GM18870 (cell line): ENCODE measurements at regions not wholly inside any gene's neighbourhood (a gene's known extent, or its start where the extent isn't known, plus 50 kb on each side); places are given as distances from the start of the nearest gene placed in this dataset.
"Not testable (repeated sequence)": the region's sequence is repeated elsewhere in the genome, so short reads cannot be mapped to it uniquely, and the experiment has no call there.

Experiments
- ATAC-seq: cut with Tn5 transposase; IDR thresholded peaks from one replicate; pipeline ENCODE4 v1.9.1; 2021; ENCODE audit warnings: moderate library complexity; ENCODE audit not compliant: unreplicated experiment

DNA sequence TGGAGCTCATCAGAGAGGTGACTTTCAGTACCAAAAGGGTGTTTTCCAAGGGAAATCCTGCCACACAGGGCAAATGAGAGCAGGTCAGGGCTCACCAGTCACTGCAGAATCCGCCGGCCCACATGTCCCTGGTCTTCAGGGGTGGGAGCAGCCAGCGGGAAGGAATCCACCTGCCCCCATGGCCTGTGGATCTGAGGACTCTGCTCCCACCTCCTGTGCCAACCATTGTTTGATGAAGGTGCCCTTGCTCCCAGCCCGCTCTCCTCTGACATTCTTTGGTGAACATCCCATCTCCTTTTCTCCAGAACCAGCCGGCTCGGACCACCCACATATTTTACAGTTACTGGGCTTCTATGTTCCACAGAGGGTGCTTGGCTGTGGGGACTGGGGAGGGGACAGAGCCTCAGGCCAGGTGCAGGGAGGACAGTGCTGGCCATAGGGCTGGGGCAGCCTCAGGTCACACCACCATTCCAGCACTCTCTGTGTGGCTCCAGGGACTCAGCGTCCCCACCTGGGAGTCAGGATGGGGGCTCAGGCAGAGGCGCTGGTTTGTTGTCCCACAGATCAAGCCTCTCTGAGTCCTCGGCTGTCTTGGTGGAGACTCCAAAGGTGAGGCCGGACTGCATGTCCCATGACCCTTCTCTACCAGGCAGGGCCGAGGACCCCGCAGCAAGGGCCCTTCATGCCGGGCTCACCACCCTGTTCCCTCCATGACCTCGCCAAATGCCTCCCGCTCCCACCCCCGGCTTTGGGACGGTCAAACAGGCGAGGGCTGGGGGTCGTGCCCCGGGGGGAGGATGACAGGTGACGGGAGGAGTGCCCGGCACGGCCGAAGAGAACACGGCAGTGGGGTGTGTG, 183.2 kb upstream of the ZNF469 start:
- ATAC-seq, result not testable (repeated sequence)

DNA sequence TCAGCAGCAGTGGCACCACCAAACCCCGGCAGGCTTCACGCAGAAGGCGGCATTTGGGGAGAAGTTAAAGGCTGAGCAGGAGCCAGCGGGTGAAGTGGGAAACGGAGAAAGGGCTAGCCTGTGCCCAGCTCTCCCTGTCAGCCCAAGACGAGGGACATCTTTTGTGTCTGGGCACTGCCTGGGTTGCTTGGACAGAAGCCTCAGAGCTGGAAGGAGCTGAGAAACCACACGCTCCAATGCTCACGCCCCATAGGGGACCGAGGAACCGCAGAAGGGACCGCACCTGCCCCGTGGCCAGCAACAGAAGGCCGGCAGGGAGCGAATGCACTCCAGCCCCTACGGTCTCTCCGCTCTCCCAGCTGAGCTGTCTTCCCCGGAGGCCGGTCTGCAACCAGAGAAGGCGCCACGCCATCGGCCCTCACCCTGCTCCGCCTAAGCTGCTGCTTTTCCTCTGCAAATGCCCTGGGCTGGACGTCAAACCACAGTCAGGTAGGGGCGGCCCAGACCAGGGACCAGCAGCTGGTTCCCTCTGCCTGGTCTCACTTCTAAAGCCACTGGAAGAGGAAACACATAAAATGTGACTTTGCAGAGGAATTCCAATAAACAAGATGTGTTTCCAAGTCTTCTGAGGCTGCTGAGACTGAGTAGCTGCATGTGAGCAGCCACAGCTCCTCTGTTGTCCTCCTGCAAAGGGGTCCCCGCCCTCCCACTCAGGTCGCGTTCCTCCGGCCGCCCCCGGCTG, 182.4 kb upstream of the ZNF469 start:
- not testable (repeated sequence) for ATAC-seq

DNA sequence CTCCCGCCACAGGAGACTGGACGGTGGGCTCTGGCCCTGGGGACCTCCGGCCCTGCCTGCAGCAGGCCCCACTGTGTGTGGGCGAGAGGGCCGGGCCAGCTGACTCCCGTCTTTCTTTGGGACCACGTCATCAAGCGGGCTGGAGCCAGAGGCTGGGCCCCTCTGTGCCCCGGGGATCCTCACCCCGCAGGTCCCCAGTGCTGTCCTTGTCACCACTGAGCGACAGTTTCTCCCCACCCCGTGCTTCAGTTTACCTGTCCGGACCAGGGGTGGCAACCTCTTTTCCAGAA, 181.9 kb upstream of the ZNF469 start:
- ATAC-seq, result no peak

DNA sequence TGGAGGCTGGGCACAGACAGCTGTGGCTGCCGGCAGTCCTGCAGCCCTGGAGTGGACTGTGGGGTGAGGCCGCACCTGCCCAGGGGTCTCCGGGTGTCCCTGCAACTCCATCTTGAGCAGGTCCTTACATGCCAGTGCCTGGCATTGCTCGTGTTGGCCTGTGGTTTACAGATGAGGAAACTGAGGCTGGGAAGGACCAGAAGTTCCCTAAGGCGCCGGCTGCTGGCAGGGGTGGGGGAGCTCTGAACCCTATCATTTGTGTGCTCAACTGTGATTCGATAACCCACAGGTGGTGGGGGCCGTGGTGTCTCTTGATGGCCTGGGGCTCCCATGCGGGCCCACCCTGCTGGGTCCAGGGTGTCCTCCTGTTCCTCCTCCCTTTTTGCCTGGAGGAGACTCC, 181.1 kb upstream of the ZNF469 start:
- ATAC-seq, result not testable (repeated sequence)

DNA sequence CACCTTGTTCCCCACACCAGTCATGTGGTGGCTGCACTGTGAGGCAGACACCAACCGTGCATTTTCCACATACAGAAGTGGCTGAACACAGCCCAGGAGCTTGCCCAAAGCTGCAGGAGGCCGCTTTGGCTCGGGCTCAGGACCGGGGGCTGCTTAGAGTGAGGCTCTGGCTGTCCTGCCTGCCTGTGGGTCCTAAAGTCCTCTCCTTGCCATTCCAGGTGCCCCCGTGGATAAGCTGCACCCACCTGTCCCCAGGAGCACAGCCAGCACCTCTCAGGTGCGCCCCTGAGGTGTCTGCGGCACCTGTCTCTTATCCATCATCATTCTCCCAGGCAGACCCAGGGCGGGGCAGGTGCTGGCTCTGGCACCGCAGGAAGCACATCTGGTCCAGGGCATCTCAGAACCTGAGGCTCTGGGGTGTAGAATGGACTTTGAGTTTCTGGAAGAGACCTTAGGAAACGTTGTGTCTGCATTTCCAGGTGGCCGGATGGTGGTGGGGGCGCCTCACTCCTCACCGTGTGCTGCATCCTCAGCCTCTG, 180.5 kb upstream of the ZNF469 start:
- no peak for ATAC-seq

DNA sequence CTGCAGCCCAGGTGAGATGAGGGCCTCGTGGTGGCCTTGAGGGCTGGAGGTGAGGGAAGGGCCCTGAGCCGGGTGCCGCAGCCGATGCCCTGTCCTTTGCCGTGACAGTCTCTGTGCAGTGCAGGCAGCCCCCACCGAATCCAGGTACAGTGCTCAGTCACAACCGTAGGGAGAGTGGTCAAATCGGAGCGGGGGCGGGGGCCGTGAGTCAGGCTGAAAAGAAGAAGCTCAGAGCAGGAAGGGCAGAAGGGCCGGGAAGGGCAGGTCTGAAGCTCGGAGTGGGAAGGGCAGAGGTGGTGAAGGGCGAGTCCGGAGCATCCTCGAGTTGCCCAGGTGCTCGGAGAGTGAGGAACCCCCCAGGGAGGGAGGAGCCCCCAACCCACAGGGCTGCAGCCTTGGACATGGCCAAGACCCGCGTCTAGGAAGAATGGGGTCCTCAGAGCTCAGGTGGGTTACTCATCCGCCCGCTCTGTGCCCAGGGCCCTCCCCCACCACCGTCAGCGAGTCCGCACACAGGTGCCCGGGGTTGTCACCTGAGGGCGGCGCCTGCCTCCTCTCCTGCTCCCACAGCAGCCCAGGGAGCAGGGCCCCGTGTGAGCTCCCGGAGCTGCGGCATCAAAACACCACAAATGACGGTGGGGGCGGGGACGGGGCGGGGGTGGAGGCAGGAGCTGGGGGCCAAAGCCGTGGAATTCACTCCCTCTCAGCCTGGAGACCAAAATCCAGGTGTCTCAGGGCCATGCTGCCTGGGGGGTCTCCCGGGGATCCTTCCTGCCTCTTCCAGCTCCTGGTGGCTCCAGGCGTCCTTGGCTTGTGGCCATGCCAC, 179.7 kb upstream of the ZNF469 start:
- ATAC-seq, result not testable (repeated sequence)

DNA sequence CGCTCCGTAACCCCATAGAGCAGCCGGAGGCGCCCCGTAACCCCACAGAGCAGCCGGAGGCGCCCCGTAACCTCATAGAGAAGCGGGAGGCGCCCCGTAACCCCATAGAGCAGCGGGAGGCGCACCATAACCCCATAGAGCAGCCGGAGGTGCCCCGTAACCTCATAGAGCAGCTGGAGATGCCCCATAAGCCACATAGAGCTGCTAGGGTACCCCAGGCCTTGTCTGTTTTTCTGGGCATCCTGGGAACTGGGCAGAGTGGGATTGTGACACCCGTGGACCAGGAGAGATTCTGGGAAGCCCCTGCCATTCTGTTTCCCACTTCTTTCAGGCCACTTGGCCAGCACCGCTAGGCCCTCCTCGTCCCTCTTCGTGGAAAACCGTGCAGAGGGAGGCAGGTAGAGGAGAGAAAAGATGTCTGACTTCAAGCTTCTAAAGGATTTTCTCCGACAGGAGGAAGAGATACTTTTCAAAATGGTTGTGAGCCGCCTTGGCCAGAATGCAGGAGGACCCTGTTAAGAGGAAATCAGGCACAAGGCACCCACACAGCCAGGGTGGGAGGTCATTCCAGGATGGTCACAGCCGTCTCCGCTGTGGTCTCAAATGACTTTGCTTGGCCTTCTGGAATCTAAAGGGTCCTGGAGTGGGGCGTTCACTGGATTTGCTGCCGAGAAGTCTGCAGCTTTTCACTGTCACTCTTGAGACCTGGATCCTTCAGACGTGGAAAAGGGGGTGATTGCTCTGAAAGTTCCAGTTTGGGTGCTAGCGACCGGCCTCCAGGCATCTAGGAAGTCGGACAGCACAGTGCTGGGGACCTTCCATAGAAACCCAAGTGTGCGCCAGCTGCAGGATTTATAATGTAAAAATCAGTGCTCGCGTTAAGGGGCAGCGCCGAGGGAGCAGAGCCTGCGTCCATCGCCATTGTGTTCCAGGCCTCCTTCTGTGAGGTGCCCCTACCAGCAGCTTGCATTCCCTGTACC, 178.3 kb upstream of the ZNF469 start:
- not testable (repeated sequence) for ATAC-seq

DNA sequence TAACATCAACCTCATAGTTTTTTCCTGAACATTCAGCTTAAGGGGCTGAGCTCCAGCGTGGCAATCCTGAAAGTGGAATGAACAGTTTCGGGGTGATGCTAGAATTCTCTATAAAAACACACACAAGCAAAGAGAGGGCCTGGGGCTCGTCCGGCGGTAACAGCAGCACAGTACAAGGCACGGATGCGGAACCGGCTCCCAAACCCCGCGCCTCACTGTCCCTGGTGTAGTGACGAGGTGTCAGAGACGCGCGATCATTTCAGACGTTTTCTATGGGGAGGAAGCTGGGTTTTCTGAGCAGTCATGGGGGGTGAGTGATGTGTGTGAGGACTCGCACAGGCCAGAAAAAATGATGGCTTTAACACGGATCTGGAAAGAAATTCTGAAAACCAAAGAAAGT, 177.3 kb upstream of the ZNF469 start:
- ATAC-seq, result not testable (repeated sequence)

DNA sequence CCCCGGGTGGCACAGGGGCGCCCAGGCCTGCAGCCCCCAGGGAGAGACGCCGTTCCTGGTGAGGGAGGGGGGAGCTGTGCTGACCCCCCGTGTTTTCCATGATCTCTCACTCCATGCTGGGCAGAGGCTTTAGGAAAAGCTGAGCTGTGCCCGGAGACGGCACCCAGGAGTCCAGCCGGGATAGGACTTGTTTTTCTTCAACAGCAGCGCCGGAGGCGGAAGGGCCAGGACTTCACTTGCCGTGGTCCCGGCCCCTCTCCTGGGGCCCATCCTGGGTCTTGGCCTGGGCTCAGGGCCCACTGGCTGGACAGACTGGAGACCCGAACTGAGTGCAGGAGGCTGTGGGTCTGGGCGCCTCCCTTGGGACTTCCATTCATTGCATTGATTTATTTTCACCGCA, 176.8 kb upstream of the ZNF469 start:
- ATAC-seq, result not testable (repeated sequence)

DNA sequence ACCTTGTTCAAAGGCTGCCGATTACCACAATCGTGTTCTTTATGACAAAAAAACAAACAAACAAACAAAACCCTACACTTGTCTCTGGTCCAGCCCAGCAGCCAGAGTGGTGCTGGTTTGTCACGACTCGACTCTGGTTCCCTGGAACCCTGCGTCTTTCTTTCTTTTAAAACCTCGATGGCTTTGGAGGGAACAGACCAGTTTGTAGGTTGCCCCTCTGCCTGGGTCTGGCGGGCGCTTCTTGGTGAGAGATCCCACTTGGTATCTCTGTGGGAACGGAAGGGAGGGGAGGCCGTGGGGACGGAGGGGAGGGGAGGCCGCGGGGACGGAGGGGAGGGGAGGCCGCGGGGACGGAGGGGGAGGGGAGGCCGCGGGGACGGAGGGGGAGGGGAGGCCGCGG, 176.2 kb upstream of the ZNF469 start:
- not testable (repeated sequence) for ATAC-seq

DNA sequence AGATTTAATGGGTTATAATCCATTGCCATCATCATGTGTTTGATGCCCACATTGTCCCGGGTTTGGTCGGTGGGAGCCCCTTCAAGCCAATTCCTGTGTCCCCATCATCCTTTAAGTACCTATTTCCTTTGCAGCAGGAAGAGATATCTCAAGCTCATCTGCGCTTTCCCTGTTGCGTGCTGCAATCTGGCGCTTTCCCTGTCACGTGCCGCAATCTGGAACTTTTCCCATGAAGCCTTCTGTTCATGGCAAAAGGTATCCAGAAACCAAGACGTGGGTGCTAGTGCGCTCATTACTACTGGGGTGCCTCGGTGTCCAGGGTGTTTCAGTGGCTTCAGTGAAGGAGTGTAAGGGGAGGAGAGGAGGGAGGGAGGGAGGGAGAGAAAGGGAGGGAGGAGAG, 174.6 kb upstream of the ZNF469 start:
- no peak for ATAC-seq

DNA sequence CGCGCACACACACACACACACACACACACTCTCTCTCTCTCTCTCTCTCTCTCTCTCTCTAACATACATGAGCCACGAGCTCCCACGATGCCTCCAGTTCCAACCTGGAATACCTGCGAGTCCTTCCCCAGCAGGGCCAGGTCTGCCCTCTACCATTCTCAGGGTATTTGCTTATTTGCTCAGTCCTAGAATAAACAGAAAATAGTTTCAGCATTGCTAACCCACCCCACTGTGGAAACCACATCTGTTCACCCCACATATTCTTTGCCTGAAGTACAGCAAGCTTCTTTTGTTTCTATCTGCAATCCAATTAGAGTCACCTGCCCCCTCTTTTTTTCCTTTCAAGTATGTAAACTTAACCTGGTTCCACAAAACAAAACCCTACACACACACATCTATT, 174.0 kb upstream of the ZNF469 start:
- not testable (repeated sequence) for ATAC-seq

DNA sequence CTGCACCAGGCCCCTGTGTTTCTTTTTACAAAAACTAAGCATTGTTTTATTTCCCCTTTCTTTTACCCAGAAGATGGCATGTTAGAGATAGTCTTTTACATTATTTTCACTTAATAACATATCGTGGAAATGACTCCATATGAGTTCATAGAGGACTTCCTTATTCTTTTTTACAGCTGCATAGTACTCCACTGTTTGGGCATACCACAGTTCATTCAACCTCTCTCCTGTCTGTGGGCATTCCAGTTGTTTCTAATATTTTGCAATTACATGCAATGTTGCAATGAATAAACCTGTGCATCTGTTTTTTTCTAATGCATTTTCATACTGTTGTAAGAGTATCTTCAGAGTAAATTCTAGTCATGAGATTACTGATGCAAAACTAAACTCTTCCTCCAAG, 173.2 kb upstream of the ZNF469 start:
- not testable (repeated sequence) for ATAC-seq

DNA sequence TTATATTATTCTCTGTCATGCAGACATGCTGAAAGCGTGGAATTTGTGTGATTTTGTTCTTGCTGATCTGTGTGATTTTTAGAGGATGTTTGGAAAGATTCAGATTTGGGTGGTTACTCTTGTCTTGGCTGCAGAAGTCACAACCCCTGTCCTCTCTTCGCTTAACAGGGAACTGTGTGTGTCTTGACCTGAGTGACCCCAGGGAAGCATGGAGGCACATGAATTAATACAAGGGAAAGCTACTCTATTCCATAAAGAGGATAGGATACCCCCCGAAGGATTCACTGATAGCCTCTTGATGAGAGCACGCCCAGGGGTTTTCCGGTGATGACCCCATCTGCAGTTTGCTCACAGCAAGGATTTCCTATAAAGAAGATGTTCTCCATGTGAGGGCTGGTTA, 168.8 kb upstream of the ZNF469 start:
- ATAC-seq, result not testable (repeated sequence)

DNA sequence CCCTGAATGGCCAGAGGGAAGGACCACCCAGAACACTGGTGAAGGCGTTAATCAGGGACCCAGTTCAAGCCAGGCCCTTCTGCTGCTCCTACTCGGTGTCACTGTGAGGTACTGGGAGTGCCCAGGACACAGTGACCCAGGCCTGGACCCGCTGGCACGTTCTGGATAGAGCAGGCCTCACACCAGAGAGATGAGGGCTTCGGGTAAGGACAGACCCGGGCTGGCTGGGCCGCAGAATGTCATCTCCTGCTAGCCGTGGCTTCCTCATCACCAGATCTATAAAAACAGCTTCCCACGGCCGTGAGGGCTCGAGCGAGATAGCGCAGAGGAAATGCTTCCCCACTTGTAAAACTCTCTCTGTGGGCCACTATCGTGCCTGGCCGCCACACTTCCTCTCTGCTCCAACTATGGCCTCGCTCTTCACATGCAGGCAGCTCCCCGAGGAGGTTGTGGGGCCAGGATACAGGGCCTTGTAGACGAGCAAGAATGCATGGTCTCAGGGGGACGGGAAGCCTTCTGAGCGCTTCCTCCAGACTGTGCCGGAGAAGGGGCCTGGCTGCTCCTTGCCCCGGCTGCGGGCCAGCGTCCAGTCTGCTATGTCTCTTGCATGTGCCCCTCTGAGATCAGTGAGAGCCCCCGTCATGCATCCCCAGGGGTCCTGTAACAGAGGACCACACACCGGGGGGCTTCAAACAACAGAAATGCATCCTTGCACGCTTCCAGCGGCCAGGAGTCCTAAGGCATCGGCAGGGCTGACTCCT, 161.6 kb upstream of the ZNF469 start:
- not testable (repeated sequence) for ATAC-seq

DNA sequence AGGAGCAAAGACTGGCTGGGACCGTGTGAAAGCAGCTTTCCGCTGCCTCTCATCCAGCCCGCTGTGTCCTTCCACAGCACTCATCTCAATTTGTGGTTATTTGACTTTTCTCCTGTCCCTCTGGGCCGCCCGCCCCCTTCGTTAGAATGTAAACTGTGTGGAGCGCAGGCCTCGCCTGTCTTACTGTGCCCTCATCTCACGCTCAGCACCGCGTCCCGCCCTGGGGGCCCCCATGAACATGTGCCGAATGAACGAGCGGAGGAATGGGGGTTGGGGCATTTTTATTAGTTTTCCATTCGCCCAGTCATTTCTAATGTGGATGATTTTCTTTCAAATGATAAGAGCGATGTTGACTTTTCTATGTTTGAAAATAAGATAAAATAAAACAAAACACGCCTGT, 159.1 kb upstream of the ZNF469 start:
- not testable (repeated sequence) for ATAC-seq

DNA sequence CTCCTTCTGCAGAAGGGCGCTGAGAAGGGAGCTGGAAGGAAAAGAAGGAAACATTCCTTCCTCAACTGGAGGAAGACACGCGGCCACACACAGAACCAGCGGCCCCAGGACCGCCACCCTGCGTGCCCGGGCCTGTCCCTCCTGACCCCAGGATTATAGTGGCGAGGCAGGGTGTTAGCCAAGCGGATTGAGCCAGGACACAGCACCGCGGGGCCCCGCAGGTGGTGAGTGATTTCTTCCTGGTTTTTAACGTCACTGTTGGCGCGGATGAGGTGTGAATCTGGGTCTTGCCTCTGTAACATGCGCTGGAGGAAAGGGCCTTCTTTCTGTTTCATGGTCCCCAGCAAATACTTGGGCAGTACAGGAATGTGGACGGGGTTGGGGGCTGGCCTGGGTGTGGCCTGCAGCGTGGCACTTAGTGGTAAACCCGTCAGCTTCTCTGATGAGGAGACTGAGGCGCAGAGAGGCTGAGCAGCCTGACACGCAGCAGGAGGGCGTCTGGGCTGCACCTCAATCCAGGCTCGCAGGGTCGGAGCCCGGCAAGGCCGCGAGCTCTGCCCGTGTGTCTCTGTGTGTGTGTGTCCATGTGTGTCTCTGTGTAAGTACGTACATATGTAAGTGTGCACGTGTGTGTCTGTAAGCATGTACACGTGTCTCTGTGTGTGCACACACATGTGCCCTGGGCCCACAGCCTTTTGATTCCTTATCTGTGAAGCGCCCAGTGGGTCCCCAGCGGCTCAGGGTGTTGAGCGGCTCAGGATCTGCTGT, 158.4 kb upstream of the ZNF469 start:
- not testable (repeated sequence) for ATAC-seq

DNA sequence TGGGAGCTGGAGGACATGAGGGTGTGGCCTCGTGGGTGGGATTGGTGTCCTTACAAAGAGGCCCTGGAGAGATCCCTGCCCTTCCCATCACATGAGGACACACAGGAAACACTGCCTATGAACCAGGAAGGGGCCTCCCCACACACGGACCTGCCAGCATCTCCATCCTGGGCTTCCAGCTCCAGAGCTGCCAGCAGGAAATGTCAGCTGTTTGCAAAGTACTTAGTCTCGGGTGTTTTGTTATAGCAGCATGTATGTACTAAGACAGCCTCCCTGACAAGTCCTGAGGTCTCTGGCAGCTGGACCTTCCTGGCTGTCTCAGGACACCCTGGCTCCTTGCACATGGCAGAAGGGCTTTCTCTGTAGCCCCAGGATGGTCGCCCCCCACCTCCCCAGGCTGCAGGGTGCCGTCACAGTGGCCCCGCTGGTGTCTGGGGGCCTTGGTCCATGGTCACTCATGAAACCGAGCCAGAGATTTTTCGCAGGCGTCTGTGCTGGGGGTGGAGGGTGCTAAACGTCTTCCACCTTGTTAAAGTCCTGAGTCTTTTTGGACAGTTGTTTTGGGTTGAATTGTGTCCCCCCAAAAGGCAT, 157.0 kb upstream of the ZNF469 start:
- not testable (repeated sequence) for ATAC-seq
